ENCODE measurements at regions not wholly inside any gene's neighbourhood (a gene's known extent, or its start where the extent isn't known, plus 50 kb on each side); places are given as distances from the start of the nearest gene placed in this dataset.
A peak's percentile ranks its signal among the peaks of the same experiment; 100 is the strongest.

- TF ChIP-seq SCRT2 (tag by site-specific recombination; IDR thresholded peaks at IDR 0.05) (peak; percentile 85), EGR2 (tag by site-specific recombination; IDR thresholded peaks at IDR 0.05; ENCODE audit: low read depth) (no peak)
- H3K27ac ChIP-seq (ENCODE audit: extremely low read depth, low read depth, low read length) = no peak overlapping the region
- no peak overlapping the region for H3K4me3 ChIP-seq (ENCODE audit: low read depth, low read length)
- H3K36me3 ChIP-seq (ENCODE audit: control insufficient read depth in 2 of 2, insufficient read depth in 1 of 2, low read length in 2 of 2) = no peaks in the 10 kb centered on the region
- H3K4me1 ChIP-seq (ENCODE audit: control insufficient read depth, insufficient read depth, low read length) = no peaks in the 10 kb centered on the region
- no peaks in the 10 kb centered on the region for H3K9me3 ChIP-seq (ENCODE audit: control insufficient read depth, insufficient read depth, low read depth, low read length)
- ChIA-PET POLR2A (no interaction called here), CTCF (no interaction called here)
Observed at GRCh38 chr9:129231759-129232158, 53.7 kb upstream of the IER5L start.

DNA sequence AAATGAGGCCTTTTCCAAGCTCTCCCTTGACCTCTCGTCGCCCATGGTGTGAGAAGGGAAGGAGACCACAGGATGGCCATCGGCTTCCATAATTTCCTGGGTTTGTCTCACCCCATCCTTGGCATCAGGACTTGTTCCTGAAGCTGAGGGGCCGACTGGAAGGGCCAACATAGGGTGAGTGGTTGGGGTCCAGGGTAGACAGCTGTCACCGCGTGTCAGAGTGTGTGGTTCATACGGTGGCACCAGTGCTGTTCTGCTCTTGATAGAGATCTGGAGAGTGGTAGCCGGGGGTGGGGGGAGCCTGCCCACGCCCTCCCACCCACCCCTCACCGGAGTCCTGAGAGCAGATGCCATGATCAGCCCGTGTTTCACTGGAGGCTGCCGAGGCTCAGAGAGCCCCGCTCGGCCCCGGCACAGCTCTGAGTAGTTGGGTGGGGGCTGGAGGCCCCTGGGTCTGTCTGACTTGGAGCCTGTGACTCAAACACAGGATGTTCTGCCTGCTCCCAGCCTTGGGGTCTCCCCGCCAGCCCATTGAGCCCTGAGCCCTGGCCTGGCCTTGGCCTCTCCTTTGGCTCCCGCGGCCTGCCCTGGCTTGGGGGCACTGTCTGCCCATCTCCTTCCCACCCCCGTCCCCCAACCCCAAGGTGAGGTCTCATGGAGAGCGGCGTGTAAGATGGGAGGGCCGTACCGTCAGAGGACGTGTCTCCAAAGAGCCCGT lies 53.1 kb upstream of the IER5L start:
- Histone ChIP-seq H3K27ac (ENCODE audit: extremely low read depth, low read depth, low read length) (no peak overlapping the region), H3K36me3 (ENCODE audit: control insufficient read depth in 2 of 2, insufficient read depth in 1 of 2, low read length in 2 of 2) (no peaks in the 10 kb centered on the region), H3K4me1 (ENCODE audit: control insufficient read depth, insufficient read depth, low read length) (no peaks in the 10 kb centered on the region), H3K4me3 (ENCODE audit: low read depth, low read length) (no peak overlapping the region), H3K9me3 (ENCODE audit: control insufficient read depth, insufficient read depth, low read depth, low read length) (no peaks in the 10 kb centered on the region)
- ChIA-PET CTCF (no interaction called here), POLR2A (no interaction called here)
- TF ChIP-seq KLF9 (tag by site-specific recombination; IDR thresholded peaks at IDR 0.05; ENCODE audit: low read depth) (no peak), ZFHX2 (tag by site-specific recombination; conservative IDR thresholded peaks at IDR 0.05) (0 out of 2 replicates have a peak, but pooled peaks have one; percentile 8)

- Histone ChIP-seq H3K27ac (ENCODE audit: extremely low read depth, low read depth, low read length) (no peak overlapping the region), H3K4me3 (ENCODE audit: low read depth, low read length) (no peak overlapping the region), H3K9me3 (ENCODE audit: control insufficient read depth, insufficient read depth, low read depth, low read length) (no peaks in the 10 kb centered on the region), H3K4me1 (ENCODE audit: control insufficient read depth, insufficient read depth, low read length) (no peaks in the 10 kb centered on the region), H3K36me3 (ENCODE audit: control insufficient read depth in 2 of 2, insufficient read depth in 1 of 2, low read length in 2 of 2) (no peaks in the 10 kb centered on the region)
- POLR2A ChIA-PET = no interaction called here
- TF ChIP-seq ZNF16 (tag by site-specific recombination; IDR thresholded peaks at IDR 0.05; ENCODE audit: low read depth) (peak; percentile 86), ZNF280D (tag by site-specific recombination; IDR thresholded peaks at IDR 0.05) (no peak)
- CTCF ChIA-PET = interaction anchor here (0.8 kb wide), 1 partner anchor 10 kb away, joined by 4 read pairs; no protein-coding TSS in a partner anchor
Observed at GRCh38 chr9:129230302-129230701, 52.2 kb upstream of the IER5L start.
